K562 (cell line): ENCODE measurements at regions not wholly inside any gene's neighbourhood (a gene's known extent, or its start where the extent isn't known, plus 50 kb on each side); places are given as distances from the start of the nearest gene placed in this dataset.

Experiments
- ATAC-seq: fragments of 200-7000 bp; cut with Tn5 transposase; 3 replicates; pipeline ENCODE4 v1.9.1; 2020; ENCODE audit warnings: moderate library complexity
- BruUV-seq: library from RNA; stranded (reverse); fragments of 400-500 nt; replicated peaks from 2 replicates; lab custom pipeline; 2021; lab: Mats Ljungman, UMichigan
- CTCF ChIA-PET: fragments of 300-600 bp; formaldehyde crosslinking; extraction: SDS; loops from one replicate; lab custom pipeline; 2021; ENCODE audit warnings: low intra/inter-chr PET ratio; lab: Yijun Ruan, JAX
- POLR2A ChIA-PET: fragments of 300-600, 350-650 bp; sonication (Branson Sonifier 250); formaldehyde crosslinking; extraction: SDS; loops from one replicate; lab custom pipeline; 2021; ENCODE audit warnings: antibody characterized with exemption, inconsistent platforms; lab: Yijun Ruan, JAX
- DNase-seq, 4 experiments: peaks; one replicate each; pipeline versions ENCODE4 v3.0.0 to v3.0.0-alpha.2; 2011 to 2018; ENCODE audit warnings: low spot score in 3 of 4, mixed read lengths in 3 of 4; ENCODE audit errors: extremely low read depth in 1 of 4
- FAIRE-seq: peaks from 2 replicates; lab custom pipeline; 2011; peaks lifted over from hg19 to GRCh38; lab: Jason Lieb, UNC
- H2AFZ ChIP-seq: 2 replicates; pipeline ENCODE4 v1.6.0; 2011; ENCODE audit warnings: low read depth, low read length, control low read depth, inconsistent platforms
- H3K27ac ChIP-seq: fragments of 200-600 bp; 3 replicates; pipeline ENCODE4 v1.8.0; 2011; ENCODE audit warnings: low read depth, mild to moderate bottlenecking, control low read depth, inconsistent platforms, low read length, moderate library complexity, mixed read lengths; ENCODE audit errors: extremely low read depth
- H3K27me3 ChIP-seq, 2 experiments: fragments of 300-600 bp in 1 of 2; 2 replicates in 1 of 2; 3 replicates in 1 of 2; pipeline versions ENCODE4 v1.6.0 to v1.8.0; 2011; ENCODE audit warnings: inconsistent platforms in 2 of 2, low read length in 2 of 2, mild to moderate bottlenecking in 1 of 2, mixed read lengths in 1 of 2, moderate library complexity in 1 of 2; ENCODE audit not compliant: control insufficient read depth in 2 of 2, insufficient read depth in 2 of 2
- H3K36me3 ChIP-seq: fragments of 300-600 bp; 3 replicates; pipeline ENCODE4 v1.8.0; 2011; ENCODE audit warnings: mild to moderate bottlenecking, low read length, inconsistent platforms; ENCODE audit not compliant: control insufficient read depth, insufficient read depth
- H3K4me1 ChIP-seq, 2 experiments: fragments of 200-600 bp in 1 of 2; replicated peaks in 1 of 2; 2 replicates in 1 of 2; 3 replicates in 1 of 2; pipeline versions ENCODE4 v1.5.1 to v1.8.0; 2011; ENCODE audit warnings: inconsistent platforms in 2 of 2, low read length in 2 of 2, mild to moderate bottlenecking in 1 of 2, mixed read lengths in 1 of 2, moderate library complexity in 1 of 2; ENCODE audit not compliant: control insufficient read depth in 2 of 2, insufficient read depth in 2 of 2
- H3K4me2 ChIP-seq: 2 replicates; pipeline ENCODE4 v1.6.1; 2011; ENCODE audit warnings: low read length, control low read depth, inconsistent platforms, mixed read lengths; ENCODE audit not compliant: insufficient read depth
- H3K4me3 ChIP-seq: fragments of 200-600 bp; sonication (generic), shearing (Covaris generic); 2 replicates; pipeline ENCODE4 v1.5.1; 2016; ENCODE audit warnings: control low read depth, inconsistent platforms
- H3K79me2 ChIP-seq: fragments of 200-600 bp; 3 replicates; pipeline ENCODE4 v1.8.0; 2011; ENCODE audit warnings: low read length, inconsistent platforms; ENCODE audit not compliant: control insufficient read depth, insufficient read depth
- H3K9ac ChIP-seq, 2 experiments: 2 replicates each; pipeline versions ENCODE4 v1.6.0 to v1.6.1; 2011; ENCODE audit warnings: low read depth in 2 of 2, low read length in 2 of 2, control low read depth in 1 of 2, inconsistent platforms in 1 of 2, mild to moderate bottlenecking in 1 of 2, mixed read lengths in 1 of 2; ENCODE audit not compliant: insufficient read depth in 1 of 2
- H3K9me1 ChIP-seq: one replicate; pipeline ENCODE4 v1.6.0; 2011; ENCODE audit warnings: inconsistent platforms, mild to moderate bottlenecking, low read length, moderate library complexity; ENCODE audit not compliant: control insufficient read depth, insufficient read depth
- H3K9me3 ChIP-seq: replicated peaks from 2 replicates; pipeline ENCODE4 v1.5.1; 2011; ENCODE audit warnings: low read depth, low read length, inconsistent platforms; ENCODE audit not compliant: control insufficient read depth, insufficient read depth
- H4K20me1 ChIP-seq: replicated peaks from 2 replicates; pipeline ENCODE4 v1.6.1; 2011; ENCODE audit warnings: low read length, inconsistent platforms, mixed read lengths; ENCODE audit not compliant: control insufficient read depth, insufficient read depth
- ATF1 ChIP-seq, 2 experiments: fragments of 450-650 bp in 1 of 2; IDR thresholded peaks; 2 replicates each; pipeline ENCODE4 v1.6.1; 2016; ENCODE audit warnings: missing compliant biosample characterization in 1 of 2, missing genetic modification characterization in 1 of 2
- C11orf30 ChIP-seq: fragments of 450-650 bp; IDR thresholded peaks from 2 replicates; pipeline ENCODE4 v1.6.1; 2016; ENCODE audit warnings: low read depth, mild to moderate bottlenecking
- CBX2 ChIP-seq: fragments of 200-600 bp; sonication (generic); IDR thresholded peaks from one replicate; pipeline ENCODE4 v1.6.1; 2012; ENCODE audit warnings: mild to moderate bottlenecking, low read length, inconsistent platforms; ENCODE audit not compliant: insufficient read depth, poor library complexity, severe bottlenecking
- DDX20 ChIP-seq: fragments of 450-650 bp; IDR thresholded peaks from 2 replicates; pipeline ENCODE4 v1.6.1; 2016; ENCODE audit warnings: missing genetic modification characterization, low read depth, mild to moderate bottlenecking, missing compliant biosample characterization, moderate library complexity
- DMBX1 ChIP-seq: fragments of 250-450 bp; sonication (Bioruptor Pico); IDR thresholded peaks from 2 replicates; pipeline ENCODE4 v1.8.0; 2022; ENCODE audit warnings: inconsistent platforms, mild to moderate bottlenecking, moderate library complexity, borderline replicate concordance
- EHMT2 ChIP-seq: fragments of 450-650 bp; IDR thresholded peaks from 2 replicates; pipeline ENCODE4 v1.6.1; 2018; ENCODE audit warnings: antibody characterized with exemption
- RBM25 ChIP-seq: fragments of 200-400 bp; formaldehyde crosslinking; IDR thresholded peaks from 2 replicates; pipeline ENCODE4 v1.6.1; 2018; ENCODE audit warnings: low read length, low read depth, moderate library complexity; ENCODE audit not compliant: severe bottlenecking
- RCOR1 ChIP-seq, 2 experiments: IDR thresholded peaks; 2 replicates each; pipeline ENCODE4 v1.6.1; 2012; ENCODE audit warnings: low read depth in 2 of 2, low read length in 2 of 2, borderline replicate concordance in 1 of 2, improper control_type of control experiment in 1 of 2
- SREBF1 ChIP-seq: fragments of 150-350 bp; IDR thresholded peaks from 2 replicates; pipeline ENCODE4 v1.6.1; 2014; ENCODE audit warnings: antibody characterized with exemption, low read depth, low read length, borderline replicate concordance
- SRF ChIP-seq, 2 experiments: fragments of 250-450, 450-650 bp in 1 of 2; sonication (Bioruptor Pico) in 1 of 2; sonication (generic) in 1 of 2; formaldehyde crosslinking; IDR thresholded peaks; 2 replicates each; pipeline versions ENCODE4 v1.5.0 to v1.5.1; 2020 to 2022; ENCODE audit warnings: mild to moderate bottlenecking in 1 of 2, missing genetic modification reagents in 1 of 2
- SRSF3 ChIP-seq: fragments of 200-400 bp; formaldehyde crosslinking; IDR thresholded peaks from 2 replicates; pipeline ENCODE4 v1.6.1; 2016; ENCODE audit warnings: mild to moderate bottlenecking, low read length, moderate library complexity; ENCODE audit not compliant: insufficient read depth
- TAF9B ChIP-seq: fragments of 450-650 bp; IDR thresholded peaks from 2 replicates; pipeline ENCODE4 v1.6.1; 2018; ENCODE audit warnings: mild to moderate bottlenecking; ENCODE audit not compliant: partially characterized antibody
- ZBTB40 ChIP-seq, 2 experiments: fragments of 450-650 bp in 1 of 2; sonication (generic) in 1 of 2; formaldehyde crosslinking in 1 of 2; IDR thresholded peaks; 2 replicates each; pipeline versions ENCODE4 v1.7.1 to v1.9.0; 2016 to 2022; ENCODE audit warnings: inconsistent platforms in 1 of 2, mild to moderate bottlenecking in 1 of 2, missing genetic modification reagents in 1 of 2
- ZNF174 ChIP-seq: fragments of 250-450 bp; sonication (Bioruptor Pico); IDR thresholded peaks from 2 replicates; pipeline ENCODE4 v1.4.0; 2020; ENCODE audit warnings: mild to moderate bottlenecking
- ZNF408 ChIP-seq: fragments of 250-450 bp; sonication (Bioruptor Pico); IDR thresholded peaks from 2 replicates; pipeline ENCODE4 v1.4.0; 2020; ENCODE audit warnings: low read depth, mild to moderate bottlenecking, moderate library complexity
- WGBS: fragments of 100-300 bp; shearing (Covaris generic); methylation state at CpG from one replicate; pipeline ENCODE4 v1.1.6; 2016; ENCODE audit warnings: low coverage, mixed read lengths; ENCODE audit not compliant: insufficient coverage; ENCODE audit errors: missing lambda C conversion rate; 5-methylcytosine and 5-hydroxymethylcytosine counted together
- in situ Hi-C: fragments of 300-500 bp; cut with MboI; formaldehyde crosslinking; loops from 4 replicates; pipeline ENCODE4 v1.15.0; 2018; ENCODE audit warnings: inconsistent platforms, mixed read lengths
- intact Hi-C: fragments of 100-400 bp; cut with micrococcal nuclease; formaldehyde crosslinking; loops from 2 replicates; pipeline ENCODE4 v1.14.2; 2022

GRCh38 chr14:24712374-24712773, 78.4 kb upstream of the GZMB start:
- ChIA-PET CTCF (no interaction called here), POLR2A (no interaction called here)
- H3K4me1 ChIP-seq: no peaks in the 10 kb centered on the region
- no peaks in the 10 kb centered on the region for H4K20me1 ChIP-seq
- BruUV-seq: no TSS peak
- H3K36me3 ChIP-seq: no peaks in the 10 kb centered on the region
- no peaks in the 10 kb centered on the region for H3K9me3 ChIP-seq
- no peak overlapping the region for H3K9ac ChIP-seq
- no peak overlapping the region for H3K4me3 ChIP-seq
- no peak overlapping the region for H3K27ac ChIP-seq
- in situ Hi-C loops (no loop called here), intact Hi-C loops (loop anchor here (10.0 kb wide), 1 partner anchor 332 kb away; no protein-coding TSS in a partner anchor)
- H2AFZ ChIP-seq: no peak overlapping the region
- H3K79me2 ChIP-seq: no peaks in the 10 kb centered on the region
- DNase-seq (no peak), FAIRE-seq (no peak), ATAC-seq (no peak)
- H3K4me2 ChIP-seq: no peak overlapping the region
- peaks cover 0 to 2% of the 10 kb centered on the region in 2 experiments; a peak in 2 of 5 replicates for H3K27me3 ChIP-seq
- H3K9me1 ChIP-seq: no peaks in the 10 kb centered on the region
- 0% methylated on average over 1 of the region's 1 CpG for WGBS
- TF ChIP-seq SREBF1 (no peak), ZNF408 (CRISPR knock-in tag) (no peak), ZBTB40 (IDR thresholded peaks at IDR 0.05) (no peak), ZBTB40 (CRISPR knock-in tag; IDR thresholded peaks at IDR 0.05) (no peak), SRSF3 (no peak), ZNF174 (CRISPR knock-in tag) (no peak), EHMT2 (no peak), ATF1 (CRISPR knock-in tag; IDR thresholded peaks at IDR 0.05) (no peak), ATF1 (tag; IDR thresholded peaks at IDR 0.05) (no peak), DMBX1 (no peak), C11orf30 (no peak), RCOR1 (IDR thresholded peaks at IDR 0.05; ENCODE audit: borderline replicate concordance in 1 of 2, low read depth in 2 of 2, low read length in 2 of 2) (no peak), CBX2 (no peak), DDX20 (tag) (no peak), SRF (CRISPR knock-in tag; IDR thresholded peaks at IDR 0.05) (no peak), RBM25 (no peak), TAF9B (no peak)
